ENCODE measurements at regions not wholly inside any gene's neighbourhood (a gene's known extent, or its start where the extent isn't known, plus 50 kb on each side); places are given as distances from the start of the nearest gene placed in this dataset.
A peak's percentile ranks its signal among the peaks of the same experiment; 100 is the strongest.

- H3K36me3 ChIP-seq = no peaks in the 10 kb centered on the region
- no peaks in the 10 kb centered on the region for H3K4me1 ChIP-seq
- H3K9me3 ChIP-seq (replicated peaks) = no peaks in the 10 kb centered on the region
- no peaks in the 10 kb centered on the region for H3K27me3 ChIP-seq
- H3K27ac ChIP-seq = no peak overlapping the region
- DNase-seq = no peak
- H3K4me3 ChIP-seq = no peak overlapping the region
Measured at GRCh38 chrX:97740886-97741285, 857.2 kb downstream of the RPA4 start.

GRCh38 chrX:97743014-97743413, 859.3 kb downstream of the RPA4 start:
- DNase-seq = peak; percentile 20 to 59
- H3K4me1 ChIP-seq = no peaks in the 10 kb centered on the region
- no peaks in the 10 kb centered on the region for H3K36me3 ChIP-seq
- no peaks in the 10 kb centered on the region for H3K9me3 ChIP-seq (replicated peaks)
- no peak overlapping the region for H3K27ac ChIP-seq
- no peak overlapping the region for H3K4me3 ChIP-seq
- no peaks in the 10 kb centered on the region for H3K27me3 ChIP-seq

GRCh38 chrX:97747346-97747745, 863.6 kb downstream of the RPA4 start:
- no peaks in the 10 kb centered on the region for H3K36me3 ChIP-seq
- no peaks in the 10 kb centered on the region for H3K27me3 ChIP-seq
- DNase-seq = no peak
- H3K9me3 ChIP-seq (replicated peaks) = no peaks in the 10 kb centered on the region
- H3K27ac ChIP-seq = no peak overlapping the region
- H3K4me1 ChIP-seq = no peaks in the 10 kb centered on the region
- H3K4me3 ChIP-seq = no peak overlapping the region

GRCh38 chrX:97751016-97751415, 867.3 kb downstream of the RPA4 start:
- Histone ChIP-seq H3K27ac (no peak overlapping the region), H3K27me3 (no peaks in the 10 kb centered on the region), H3K4me3 (no peak overlapping the region), H3K9me3 (replicated peaks) (no peaks in the 10 kb centered on the region), H3K4me1 (no peaks in the 10 kb centered on the region), H3K36me3 (no peaks in the 10 kb centered on the region)
- DNase-seq = no peak

- no peaks in the 10 kb centered on the region for H3K27me3 ChIP-seq
- no peak overlapping the region for H3K4me3 ChIP-seq
- no peak overlapping the region for H3K27ac ChIP-seq
- no peaks in the 10 kb centered on the region for H3K36me3 ChIP-seq
- DNase-seq = no peak
- H3K9me3 ChIP-seq (replicated peaks) = no peaks in the 10 kb centered on the region
- H3K4me1 ChIP-seq = no peaks in the 10 kb centered on the region
Measured at GRCh38 chrX:97751735-97752134, 868.0 kb downstream of the RPA4 start.

- no peak for DNase-seq
- H3K27me3 ChIP-seq = no peaks in the 10 kb centered on the region
- no peak overlapping the region for H3K4me3 ChIP-seq
- H3K4me1 ChIP-seq = no peaks in the 10 kb centered on the region
- no peaks in the 10 kb centered on the region for H3K36me3 ChIP-seq
- no peak overlapping the region for H3K27ac ChIP-seq
- no peaks in the 10 kb centered on the region for H3K9me3 ChIP-seq (replicated peaks)
Measured at GRCh38 chrX:97756879-97757278, 873.2 kb downstream of the RPA4 start.

GRCh38 chrX:97763391-97763790, 879.7 kb downstream of the RPA4 start:
- no peak overlapping the region for H3K27ac ChIP-seq
- no peak overlapping the region for H3K4me3 ChIP-seq
- no peaks in the 10 kb centered on the region for H3K36me3 ChIP-seq
- no peaks in the 10 kb centered on the region for H3K4me1 ChIP-seq
- no peaks in the 10 kb centered on the region for H3K9me3 ChIP-seq (replicated peaks)
- DNase-seq = no peak
- no peaks in the 10 kb centered on the region for H3K27me3 ChIP-seq

- H3K4me1 ChIP-seq = no peaks in the 10 kb centered on the region
- H3K36me3 ChIP-seq = no peaks in the 10 kb centered on the region
- H3K9me3 ChIP-seq (replicated peaks) = no peaks in the 10 kb centered on the region
- H3K27me3 ChIP-seq = no peaks in the 10 kb centered on the region
- no peak overlapping the region for H3K27ac ChIP-seq
- H3K4me3 ChIP-seq = no peak overlapping the region
- no peak for DNase-seq
Measured at GRCh38 chrX:97763981-97764380, 880.3 kb downstream of the RPA4 start.

- DNase-seq = no peak
- no peaks in the 10 kb centered on the region for H3K27me3 ChIP-seq
- no peak overlapping the region for H3K27ac ChIP-seq
- no peaks in the 10 kb centered on the region for H3K36me3 ChIP-seq
- no peak overlapping the region for H3K4me3 ChIP-seq
- H3K9me3 ChIP-seq (replicated peaks) = no peaks in the 10 kb centered on the region
- H3K4me1 ChIP-seq = no peaks in the 10 kb centered on the region
Measured at GRCh38 chrX:97766501-97767095, 882.9 kb downstream of the RPA4 start.

GRCh38 chrX:97787311-97787710, 903.6 kb downstream of the RPA4 start:
- DNase-seq = no peak
- Histone ChIP-seq H3K4me1 (no peaks in the 10 kb centered on the region), H3K27me3 (no peaks in the 10 kb centered on the region), H3K36me3 (no peaks in the 10 kb centered on the region), H3K9me3 (replicated peaks) (no peaks in the 10 kb centered on the region), H3K27ac (no peak overlapping the region), H3K4me3 (no peak overlapping the region)

GRCh38 chrX:97787849-97788248, 904.1 kb downstream of the RPA4 start:
- no peaks in the 10 kb centered on the region for H3K4me1 ChIP-seq
- H3K4me3 ChIP-seq = no peak overlapping the region
- H3K27me3 ChIP-seq = no peaks in the 10 kb centered on the region
- H3K27ac ChIP-seq = no peak overlapping the region
- H3K36me3 ChIP-seq = no peaks in the 10 kb centered on the region
- H3K9me3 ChIP-seq (replicated peaks) = no peaks in the 10 kb centered on the region
- DNase-seq = no peak

GRCh38 chrX:97790850-97791249, 907.1 kb downstream of the RPA4 start:
- Histone ChIP-seq H3K9me3 (replicated peaks) (no peaks in the 10 kb centered on the region), H3K27me3 (no peaks in the 10 kb centered on the region), H3K27ac (no peak overlapping the region), H3K4me1 (no peaks in the 10 kb centered on the region), H3K36me3 (no peaks in the 10 kb centered on the region), H3K4me3 (no peak overlapping the region)
- no peak for DNase-seq

- H3K4me1 ChIP-seq = no peaks in the 10 kb centered on the region
- no peak for DNase-seq
- no peak overlapping the region for H3K27ac ChIP-seq
- H3K9me3 ChIP-seq (replicated peaks) = no peaks in the 10 kb centered on the region
- no peak overlapping the region for H3K4me3 ChIP-seq
- H3K36me3 ChIP-seq = no peaks in the 10 kb centered on the region
- H3K27me3 ChIP-seq = no peaks in the 10 kb centered on the region
Measured at GRCh38 chrX:97797076-97797475, 913.4 kb downstream of the RPA4 start.

GRCh38 chrX:97806238-97806637, 922.5 kb downstream of the RPA4 start:
- DNase-seq = no peak
- Histone ChIP-seq H3K9me3 (replicated peaks) (no peaks in the 10 kb centered on the region), H3K4me3 (no peak overlapping the region), H3K4me1 (no peaks in the 10 kb centered on the region), H3K27ac (no peak overlapping the region), H3K27me3 (no peaks in the 10 kb centered on the region), H3K36me3 (no peaks in the 10 kb centered on the region)

GRCh38 chrX:97806946-97807345, 923.2 kb downstream of the RPA4 start:
- no peaks in the 10 kb centered on the region for H3K9me3 ChIP-seq (replicated peaks)
- H3K4me1 ChIP-seq = no peaks in the 10 kb centered on the region
- no peaks in the 10 kb centered on the region for H3K36me3 ChIP-seq
- no peaks in the 10 kb centered on the region for H3K27me3 ChIP-seq
- no peak overlapping the region for H3K4me3 ChIP-seq
- H3K27ac ChIP-seq = no peak overlapping the region
- no peak for DNase-seq

GRCh38 chrX:97820170-97820569, 936.5 kb downstream of the RPA4 start:
- H3K9me3 ChIP-seq (replicated peaks) = no peaks in the 10 kb centered on the region
- H3K27me3 ChIP-seq = no peaks in the 10 kb centered on the region
- H3K4me1 ChIP-seq = no peaks in the 10 kb centered on the region
- no peak overlapping the region for H3K4me3 ChIP-seq
- no peak for DNase-seq
- no peak overlapping the region for H3K27ac ChIP-seq
- no peaks in the 10 kb centered on the region for H3K36me3 ChIP-seq

Measured in SJCRH30 (cell line).